ENCODE measurements at regions not wholly inside any gene's neighbourhood (a gene's known extent, or its start where the extent isn't known, plus 50 kb on each side); places are given as distances from the start of the nearest gene placed in this dataset.

- TF ChIP-seq EZH2 (IDR thresholded peaks at IDR 0.05; ENCODE audit: borderline replicate concordance, low read length) (no peak), CTCF (IDR thresholded peaks at IDR 0.05; ENCODE audit: low read length) (no peak)
Observed at GRCh38 chr2:138414014-138414413, 87.6 kb upstream of the SPOPL start.
